H1 (cell line): ENCODE measurements at regions not wholly inside any gene's neighbourhood (a gene's known extent, or its start where the extent isn't known, plus 50 kb on each side); places are given as distances from the start of the nearest gene placed in this dataset.

Experiments
- CHD2 ChIP-seq: IDR thresholded peaks from 2 replicates; pipeline ENCODE4 v1.6.1; 2012; ENCODE audit warnings: low read length, improper control_type of control experiment
- EP300 ChIP-seq, 2 experiments: IDR thresholded peaks; 1 replicate in 1 of 2; 2 replicates in 1 of 2; pipeline ENCODE4 v1.6.1; 2011 to 2012; ENCODE audit warnings: low read depth in 2 of 2, low read length in 2 of 2, mild to moderate bottlenecking in 2 of 2, borderline replicate concordance in 1 of 2, inconsistent platforms in 1 of 2, moderate library complexity in 1 of 2
- POLR2A ChIP-seq, 2 experiments: IDR thresholded peaks; 1 replicate in 1 of 2; 2 replicates in 1 of 2; pipeline ENCODE4 v1.6.1; 2011; ENCODE audit warnings: low read depth in 2 of 2, low read length in 2 of 2, mild to moderate bottlenecking in 2 of 2; ENCODE audit errors: control extremely low read depth in 1 of 2
- SIN3A ChIP-seq, 2 experiments: IDR thresholded peaks in 1 of 2; conservative IDR thresholded peaks in 1 of 2; 2 replicates each; pipeline ENCODE4 v1.6.1; 2011 to 2012; ENCODE audit warnings: low read length in 2 of 2, improper control_type of control experiment in 1 of 2, low read depth in 1 of 2, mild to moderate bottlenecking in 1 of 2
- SP1 ChIP-seq: IDR thresholded peaks from 2 replicates; pipeline ENCODE4 v1.6.1; 2011; ENCODE audit warnings: low read depth, low read length
- TAF1 ChIP-seq: IDR thresholded peaks from 2 replicates; pipeline ENCODE4 v1.6.1; 2011; ENCODE audit warnings: mild to moderate bottlenecking, low read depth, low read length
- TF ChIP-seq, protein P1 (sequence below), 3 experiments: IDR thresholded peaks; 1 replicate in 2 of 3; 2 replicates in 1 of 3; pipeline versions ENCODE4 v1.5.1 to v1.6.1; 2011; ENCODE audit warnings: low read length in 3 of 3, mild to moderate bottlenecking in 3 of 3, inconsistent platforms in 2 of 3, low read depth in 1 of 3, moderate library complexity in 1 of 3; ENCODE audit not compliant: insufficient read depth in 1 of 3; ENCODE audit errors: control extremely low read depth in 1 of 3
- TF ChIP-seq, protein P2 (sequence below): IDR thresholded peaks from 2 replicates; pipeline ENCODE4 v1.6.1; 2011; ENCODE audit warnings: low read depth, mild to moderate bottlenecking, low read length; ENCODE audit not compliant: insufficient read depth

DNA sequence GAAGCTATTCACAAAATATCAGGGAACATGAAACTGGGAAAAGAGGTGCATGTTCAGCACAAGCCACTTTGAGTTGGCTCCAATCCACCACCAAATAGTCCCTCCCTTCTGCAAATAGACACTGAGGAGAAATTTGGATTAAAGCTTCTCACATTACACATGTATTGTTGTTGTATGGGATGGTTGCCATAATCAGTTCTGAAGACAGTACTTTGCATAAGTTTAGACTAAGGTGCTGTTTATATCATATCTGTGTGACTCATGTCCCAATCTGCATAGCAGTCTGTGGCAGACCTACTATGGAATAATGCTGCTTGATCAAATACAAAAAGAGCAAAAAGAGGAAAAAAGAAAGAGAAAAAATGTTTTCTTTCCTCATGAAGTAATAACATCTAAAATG lies 376.7 kb upstream of the DDI1 start:
- TF ChIP-seq SIN3A (conservative IDR thresholded peaks at IDR 0.05 in 1 of 2, IDR thresholded peaks at IDR 0.05 in 1 of 2; ENCODE audit: low read depth in 1 of 2, low read length in 2 of 2) (no peak), EP300 (IDR thresholded peaks at IDR 0.05; ENCODE audit: borderline replicate concordance in 1 of 2, low read depth in 2 of 2, low read length in 2 of 2) (no peak), TAF1 (no peak), POLR2A (IDR thresholded peaks at IDR 0.05; ENCODE audit: control extremely low read depth in 1 of 2, low read depth in 2 of 2, low read length in 2 of 2) (no peak), SP1 (no peak), CHD2 (no peak)
- TF ChIP-seq, protein P1, sequence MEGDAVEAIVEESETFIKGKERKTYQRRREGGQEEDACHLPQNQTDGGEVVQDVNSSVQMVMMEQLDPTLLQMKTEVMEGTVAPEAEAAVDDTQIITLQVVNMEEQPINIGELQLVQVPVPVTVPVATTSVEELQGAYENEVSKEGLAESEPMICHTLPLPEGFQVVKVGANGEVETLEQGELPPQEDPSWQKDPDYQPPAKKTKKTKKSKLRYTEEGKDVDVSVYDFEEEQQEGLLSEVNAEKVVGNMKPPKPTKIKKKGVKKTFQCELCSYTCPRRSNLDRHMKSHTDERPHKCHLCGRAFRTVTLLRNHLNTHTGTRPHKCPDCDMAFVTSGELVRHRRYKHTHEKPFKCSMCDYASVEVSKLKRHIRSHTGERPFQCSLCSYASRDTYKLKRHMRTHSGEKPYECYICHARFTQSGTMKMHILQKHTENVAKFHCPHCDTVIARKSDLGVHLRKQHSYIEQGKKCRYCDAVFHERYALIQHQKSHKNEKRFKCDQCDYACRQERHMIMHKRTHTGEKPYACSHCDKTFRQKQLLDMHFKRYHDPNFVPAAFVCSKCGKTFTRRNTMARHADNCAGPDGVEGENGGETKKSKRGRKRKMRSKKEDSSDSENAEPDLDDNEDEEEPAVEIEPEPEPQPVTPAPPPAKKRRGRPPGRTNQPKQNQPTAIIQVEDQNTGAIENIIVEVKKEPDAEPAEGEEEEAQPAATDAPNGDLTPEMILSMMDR (IDR thresholded peaks at IDR 0.05; ENCODE audit: control extremely low read depth in 1 of 3, insufficient read depth in 1 of 3, low read depth in 1 of 3, low read length in 3 of 3) = no peak
- TF ChIP-seq, protein P2, sequence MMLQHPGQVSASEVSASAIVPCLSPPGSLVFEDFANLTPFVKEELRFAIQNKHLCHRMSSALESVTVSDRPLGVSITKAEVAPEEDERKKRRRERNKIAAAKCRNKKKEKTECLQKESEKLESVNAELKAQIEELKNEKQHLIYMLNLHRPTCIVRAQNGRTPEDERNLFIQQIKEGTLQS = no peak
